Erythroblast (primary cell): ENCODE measurements at regions not wholly inside any gene's neighbourhood (a gene's known extent, or its start where the extent isn't known, plus 50 kb on each side); places are given as distances from the start of the nearest gene placed in this dataset.

Experiments
- GATA1 ChIP-seq: IDR thresholded peaks from 2 replicates; pipeline ENCODE4 v1.6.1; 2011; ENCODE audit warnings: low read depth, mild to moderate bottlenecking, control low read depth, low read length, moderate library complexity
- POLR2A ChIP-seq: IDR thresholded peaks from 2 replicates; pipeline ENCODE4 v1.6.1; 2011; ENCODE audit warnings: mild to moderate bottlenecking, low read length

DNA sequence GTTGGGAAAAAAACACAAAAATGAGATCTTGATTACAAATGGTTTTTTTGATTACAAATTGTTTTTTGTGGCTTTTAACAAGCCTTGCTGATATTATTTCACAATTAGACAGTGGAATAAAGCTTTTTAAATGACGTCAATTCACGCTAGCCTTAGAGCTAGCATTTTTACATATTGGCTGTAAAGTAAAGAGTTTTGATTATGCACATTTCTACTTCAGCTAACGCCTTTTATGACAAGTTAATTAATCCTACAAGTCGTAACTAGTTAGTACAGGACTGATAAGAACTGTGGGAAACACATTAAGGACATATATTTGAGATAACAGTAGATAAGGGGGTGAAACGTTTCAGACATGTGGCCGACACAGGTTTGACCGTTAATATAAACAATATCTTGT lies 95.7 kb upstream of the ATXN3L start:
- TF ChIP-seq POLR2A, result no peak
- TF ChIP-seq GATA1, result no peak
